ENCODE measurements at regions not wholly inside any gene's neighbourhood (a gene's known extent, or its start where the extent isn't known, plus 50 kb on each side); places are given as distances from the start of the nearest gene placed in this dataset.
"Not testable (repeated sequence)": the region's sequence is repeated elsewhere in the genome, so short reads cannot be mapped to it uniquely, and the experiment has no call there.

DNA sequence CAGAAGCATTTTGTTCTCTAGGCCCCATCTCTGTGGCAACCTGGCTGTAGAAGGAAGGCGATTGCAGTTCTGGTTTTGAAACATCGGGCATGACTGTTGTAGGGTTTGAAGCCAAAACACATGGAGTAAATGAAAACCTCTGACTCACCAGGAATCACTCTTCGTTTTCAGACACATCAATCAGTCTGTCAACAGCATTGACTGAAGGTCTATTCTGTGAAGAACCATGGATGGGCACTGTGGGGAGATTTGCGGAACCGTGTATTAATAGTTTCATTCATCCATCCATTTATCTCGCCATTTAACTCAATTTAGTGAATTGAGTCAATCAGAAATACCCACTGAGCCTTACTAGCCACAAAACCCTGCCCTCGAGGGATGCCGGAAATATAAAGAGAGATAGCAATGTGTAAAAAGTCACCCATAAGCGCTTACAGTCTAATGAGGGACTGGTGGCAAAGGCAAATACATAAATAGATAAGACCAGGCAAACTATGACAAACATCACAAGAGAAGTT lies 364.6 kb upstream of the PROX1 start:
- no peak overlapping the region for H4K5ac ChIP-seq (ENCODE audit: low read length)
- no CpG with 5 or more reads among the region's 9 CpGs for WGBS (ENCODE audit: extremely low coverage, insufficient coverage, low lambda C conversion rate)
- no peaks in the 10 kb centered on the region for H3K27me3 ChIP-seq (ENCODE audit: insufficient read depth, low read length, poor library complexity)
- H3K4ac ChIP-seq (ENCODE audit: low read depth, low read length) = no peak overlapping the region
- no peak overlapping the region for H3K18ac ChIP-seq (ENCODE audit: low read length)
- H3K4me3 ChIP-seq (ENCODE audit: low read length) = no peak overlapping the region
- DNase-seq = no peak
- no peak overlapping the region for H2BK15ac ChIP-seq (replicated peaks; ENCODE audit: low read depth)
- H3K4me1 ChIP-seq (ENCODE audit: control insufficient read depth, low read depth, low read length) = peaks cover 2% of the 10 kb centered on the region
- no peak overlapping the region for H2BK5ac ChIP-seq (ENCODE audit: low read length)
- H3K36me3 ChIP-seq (ENCODE audit: control insufficient read depth, insufficient read depth, low read length) = no peaks in the 10 kb centered on the region
- H4K8ac ChIP-seq (ENCODE audit: low read depth, low read length) = no peak overlapping the region
- no peak overlapping the region for H3K9ac ChIP-seq (ENCODE audit: low read length)
- H2BK120ac ChIP-seq (ENCODE audit: low read depth, low read length) = no peak overlapping the region
- H3K56ac ChIP-seq (ENCODE audit: low read length) = no peak overlapping the region
- H3K4me2 ChIP-seq (ENCODE audit: low read length) = no peak overlapping the region
- H3K23ac ChIP-seq (ENCODE audit: low read length) = no peak overlapping the region
- H3K27ac ChIP-seq (ENCODE audit: low read depth, low read length) = no peak overlapping the region
- H3K79me2 ChIP-seq (ENCODE audit: control insufficient read depth, insufficient read depth, low read length) = no peaks in the 10 kb centered on the region
- no peaks in the 10 kb centered on the region for H3K79me1 ChIP-seq (ENCODE audit: low read length)
- H2AK5ac ChIP-seq (ENCODE audit: low read length) = no peak overlapping the region

DNA sequence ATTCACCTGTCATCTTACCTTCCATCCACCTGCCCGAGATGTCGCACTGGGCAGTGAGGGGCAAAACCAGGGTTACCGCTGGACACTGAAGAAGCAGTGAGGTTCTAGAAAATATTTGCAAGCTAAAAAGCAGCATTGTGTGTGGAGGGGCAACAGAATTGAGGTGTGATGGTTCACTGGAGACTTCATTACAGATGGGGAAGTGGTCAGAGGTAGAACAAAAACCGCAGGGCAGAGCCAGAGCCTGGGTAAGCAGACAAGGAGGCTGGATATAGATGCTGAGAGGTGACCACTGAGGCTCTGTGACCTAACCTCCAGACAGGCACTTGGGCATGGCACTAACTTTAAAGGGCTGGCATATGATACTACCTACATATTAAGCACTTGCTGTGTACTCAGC lies 363.9 kb upstream of the PROX1 start:
- H3K4me1 ChIP-seq (ENCODE audit: control insufficient read depth, low read depth, low read length) = peaks cover 2% of the 10 kb centered on the region
- no peak overlapping the region for H2BK120ac ChIP-seq (ENCODE audit: low read depth, low read length)
- H2BK5ac ChIP-seq (ENCODE audit: low read length) = no peak overlapping the region
- H3K4me2 ChIP-seq (ENCODE audit: low read length) = no peak overlapping the region
- WGBS (ENCODE audit: extremely low coverage, insufficient coverage, low lambda C conversion rate) = no CpG with 5 or more reads among the region's 4 CpGs
- DNase-seq = no peak
- H3K27ac ChIP-seq (ENCODE audit: low read depth, low read length) = no peak overlapping the region
- H3K4ac ChIP-seq (ENCODE audit: low read depth, low read length) = no peak overlapping the region
- no peak overlapping the region for H4K5ac ChIP-seq (ENCODE audit: low read length)
- no peaks in the 10 kb centered on the region for H3K27me3 ChIP-seq (ENCODE audit: insufficient read depth, low read length, poor library complexity)
- no peak overlapping the region for H2BK15ac ChIP-seq (replicated peaks; ENCODE audit: low read depth)
- no peak overlapping the region for H3K56ac ChIP-seq (ENCODE audit: low read length)
- H4K8ac ChIP-seq (ENCODE audit: low read depth, low read length) = no peak overlapping the region
- no peak overlapping the region for H3K23ac ChIP-seq (ENCODE audit: low read length)
- H3K18ac ChIP-seq (ENCODE audit: low read length) = no peak overlapping the region
- H3K79me2 ChIP-seq (ENCODE audit: control insufficient read depth, insufficient read depth, low read length) = no peaks in the 10 kb centered on the region
- no peaks in the 10 kb centered on the region for H3K36me3 ChIP-seq (ENCODE audit: control insufficient read depth, insufficient read depth, low read length)
- no peak overlapping the region for H3K9ac ChIP-seq (ENCODE audit: low read length)
- no peak overlapping the region for H2AK5ac ChIP-seq (ENCODE audit: low read length)
- H3K79me1 ChIP-seq (ENCODE audit: low read length) = no peaks in the 10 kb centered on the region
- no peak overlapping the region for H3K4me3 ChIP-seq (ENCODE audit: low read length)

DNA sequence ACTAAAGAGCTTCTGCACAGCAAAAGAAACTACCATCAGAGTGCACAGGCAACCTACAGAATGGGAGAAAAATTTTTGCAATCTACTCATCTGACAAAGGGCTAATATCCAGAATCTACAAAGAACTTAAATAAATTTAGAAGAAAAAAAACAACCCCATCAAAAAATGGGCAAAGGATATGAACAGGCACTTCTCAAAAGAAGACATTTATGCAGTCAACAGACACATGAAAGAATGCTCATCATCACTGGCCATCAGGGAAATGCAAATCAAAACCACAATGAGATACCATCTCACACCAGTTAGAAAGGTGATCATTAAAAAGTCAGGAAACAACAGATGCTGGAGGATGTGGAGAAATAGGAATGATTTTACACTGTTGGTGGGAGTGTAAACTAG lies 351.0 kb upstream of the PROX1 start:
- H3K79me1 ChIP-seq (ENCODE audit: low read length) = not testable (repeated sequence)

DNA sequence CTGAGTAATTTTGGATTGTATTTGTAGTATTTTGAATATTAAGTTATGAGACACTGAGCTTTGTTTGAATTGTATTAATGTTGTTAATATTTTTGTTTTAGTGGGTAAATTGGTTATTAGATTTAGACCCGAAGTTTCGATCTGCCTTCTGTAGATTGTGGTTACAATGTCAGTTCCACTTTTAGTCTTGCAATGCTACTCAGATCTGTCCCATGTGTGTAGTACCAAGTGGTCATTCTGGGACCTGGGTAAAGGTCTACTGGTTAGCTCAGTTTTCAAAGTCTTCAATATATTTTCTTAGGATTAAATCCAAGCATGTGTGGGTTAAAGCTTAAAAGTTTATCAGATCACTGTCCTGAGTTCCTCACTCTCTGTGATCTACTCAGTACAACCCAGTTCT lies 346.5 kb upstream of the PROX1 start:
- Histone ChIP-seq H3K4me3 (ENCODE audit: low read length) (no peak overlapping the region), H3K79me2 (ENCODE audit: control insufficient read depth, insufficient read depth, low read length) (no peaks in the 10 kb centered on the region), H3K23ac (ENCODE audit: low read length) (no peak overlapping the region), H3K4me2 (ENCODE audit: low read length) (no peak overlapping the region), H2BK120ac (ENCODE audit: low read depth, low read length) (no peak overlapping the region), H3K18ac (ENCODE audit: low read length) (no peak overlapping the region), H3K9ac (ENCODE audit: low read length) (no peak overlapping the region), H3K27me3 (ENCODE audit: insufficient read depth, low read length, poor library complexity) (no peaks in the 10 kb centered on the region), H3K56ac (ENCODE audit: low read length) (no peak overlapping the region), H4K5ac (ENCODE audit: low read length) (no peak overlapping the region), H3K27ac (ENCODE audit: low read depth, low read length) (no peak overlapping the region), H2AK5ac (ENCODE audit: low read length) (no peak overlapping the region), H3K4ac (ENCODE audit: low read depth, low read length) (no peak overlapping the region), H3K4me1 (ENCODE audit: control insufficient read depth, low read depth, low read length) (no peaks in the 10 kb centered on the region), H2BK15ac (replicated peaks; ENCODE audit: low read depth) (no peak overlapping the region), H4K8ac (ENCODE audit: low read depth, low read length) (no peak overlapping the region), H3K36me3 (ENCODE audit: control insufficient read depth, insufficient read depth, low read length) (no peaks in the 10 kb centered on the region), H3K79me1 (ENCODE audit: low read length) (no peaks in the 10 kb centered on the region), H2BK5ac (ENCODE audit: low read length) (no peak overlapping the region)
- WGBS (ENCODE audit: extremely low coverage, insufficient coverage, low lambda C conversion rate) = 100% methylated on average over 2 of the region's 2 CpGs
- no peak for DNase-seq

More for the DNA sequence above, 351.0 kb upstream of the PROX1 start:
- not testable (repeated sequence) for H3K27me3 ChIP-seq (ENCODE audit: insufficient read depth, low read length, poor library complexity); H3K4ac ChIP-seq (ENCODE audit: low read depth, low read length); H3K9ac ChIP-seq (ENCODE audit: low read length); H4K8ac ChIP-seq (ENCODE audit: low read depth, low read length); H3K4me1 ChIP-seq (ENCODE audit: control insufficient read depth, low read depth, low read length); H2AK5ac ChIP-seq (ENCODE audit: low read length); H3K23ac ChIP-seq (ENCODE audit: low read length); H3K79me2 ChIP-seq (ENCODE audit: control insufficient read depth, insufficient read depth, low read length); H2BK5ac ChIP-seq (ENCODE audit: low read length); H3K4me2 ChIP-seq (ENCODE audit: low read length); H3K4me3 ChIP-seq (ENCODE audit: low read length); H3K56ac ChIP-seq (ENCODE audit: low read length); H3K18ac ChIP-seq (ENCODE audit: low read length); H4K5ac ChIP-seq (ENCODE audit: low read length); DNase-seq; H3K36me3 ChIP-seq (ENCODE audit: control insufficient read depth, insufficient read depth, low read length); H2BK15ac ChIP-seq (replicated peaks; ENCODE audit: low read depth); H2BK120ac ChIP-seq (ENCODE audit: low read depth, low read length); H3K27ac ChIP-seq (ENCODE audit: low read depth, low read length)

DNA sequence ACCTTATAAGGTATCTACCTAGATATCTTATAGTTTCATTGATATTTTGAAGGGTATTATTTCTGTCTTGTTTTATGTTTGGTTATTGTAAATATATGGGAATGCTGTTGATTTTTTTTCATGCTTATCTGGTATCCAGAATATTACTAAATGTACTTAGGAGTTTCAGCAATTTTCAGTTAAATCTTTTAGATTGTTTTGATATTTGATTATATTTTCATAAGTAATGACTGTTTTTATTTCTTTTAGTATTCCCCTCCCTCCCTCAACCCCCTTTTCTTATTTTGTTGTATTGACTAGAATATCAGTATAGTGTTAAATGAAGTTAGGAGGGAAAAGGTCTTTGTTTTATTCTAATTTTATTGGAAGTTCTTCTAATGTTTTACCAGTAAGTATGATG lies 344.4 kb upstream of the PROX1 start:
- H4K5ac ChIP-seq (ENCODE audit: low read length) = no peak overlapping the region
- no peak overlapping the region for H3K18ac ChIP-seq (ENCODE audit: low read length)
- H3K4me3 ChIP-seq (ENCODE audit: low read length) = no peak overlapping the region
- H3K4ac ChIP-seq (ENCODE audit: low read depth, low read length) = no peak overlapping the region
- no peak overlapping the region for H3K23ac ChIP-seq (ENCODE audit: low read length)
- no peaks in the 10 kb centered on the region for H3K4me1 ChIP-seq (ENCODE audit: control insufficient read depth, low read depth, low read length)
- H3K9ac ChIP-seq (ENCODE audit: low read length) = no peak overlapping the region
- no peaks in the 10 kb centered on the region for H3K27me3 ChIP-seq (ENCODE audit: insufficient read depth, low read length, poor library complexity)
- no peak overlapping the region for H3K27ac ChIP-seq (ENCODE audit: low read depth, low read length)
- no peak overlapping the region for H3K56ac ChIP-seq (ENCODE audit: low read length)
- no peak overlapping the region for H2BK5ac ChIP-seq (ENCODE audit: low read length)
- no peak for DNase-seq
- H3K79me1 ChIP-seq (ENCODE audit: low read length) = no peaks in the 10 kb centered on the region
- H4K8ac ChIP-seq (ENCODE audit: low read depth, low read length) = no peak overlapping the region
- H2BK15ac ChIP-seq (replicated peaks; ENCODE audit: low read depth) = no peak overlapping the region
- H3K4me2 ChIP-seq (ENCODE audit: low read length) = no peak overlapping the region
- no peaks in the 10 kb centered on the region for H3K36me3 ChIP-seq (ENCODE audit: control insufficient read depth, insufficient read depth, low read length)
- H2BK120ac ChIP-seq (ENCODE audit: low read depth, low read length) = no peak overlapping the region
- H3K79me2 ChIP-seq (ENCODE audit: control insufficient read depth, insufficient read depth, low read length) = no peaks in the 10 kb centered on the region
- H2AK5ac ChIP-seq (ENCODE audit: low read length) = no peak overlapping the region

DNA sequence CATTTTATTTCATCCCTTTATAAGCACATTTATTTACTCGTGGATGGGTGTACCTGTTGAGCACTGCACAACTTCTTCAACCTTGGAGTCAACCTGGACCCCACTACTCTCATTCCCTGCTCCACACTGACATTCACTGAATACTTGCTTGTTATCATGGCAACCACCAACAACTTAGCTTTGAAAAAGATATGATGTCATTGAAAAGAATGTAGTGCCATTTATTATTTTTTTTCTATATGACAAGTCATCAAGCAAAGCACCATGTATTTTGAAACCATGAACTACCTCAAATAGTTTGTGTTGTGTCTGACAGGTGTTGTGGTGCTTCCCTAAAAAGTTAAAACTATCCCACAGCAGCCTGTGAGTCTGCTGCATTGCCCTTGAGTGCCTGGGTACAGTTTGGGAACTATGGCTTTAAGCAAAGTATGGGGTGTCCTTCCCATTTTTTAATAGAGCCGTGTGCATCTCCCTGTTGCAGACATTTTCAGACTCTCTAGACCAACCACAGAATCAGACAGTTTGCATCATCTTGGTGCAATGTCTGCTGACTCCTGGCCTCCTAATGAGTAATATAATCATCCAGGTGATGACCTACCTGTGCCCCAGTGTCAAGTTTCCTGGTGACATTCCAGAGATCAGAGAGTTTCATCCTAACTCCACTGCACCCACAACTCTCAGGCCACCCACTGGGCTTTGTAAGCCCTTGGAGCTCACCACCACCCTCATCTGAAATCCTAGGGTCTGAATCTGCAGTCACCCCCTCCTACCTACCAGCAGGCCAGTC lies 339.7 kb upstream of the PROX1 start:
- H3K27ac ChIP-seq (ENCODE audit: low read depth, low read length) = no peak overlapping the region
- no peak overlapping the region for H3K18ac ChIP-seq (ENCODE audit: low read length)
- H3K56ac ChIP-seq (ENCODE audit: low read length) = no peak overlapping the region
- no peak overlapping the region for H2BK120ac ChIP-seq (ENCODE audit: low read depth, low read length)
- no peaks in the 10 kb centered on the region for H3K4me1 ChIP-seq (ENCODE audit: control insufficient read depth, low read depth, low read length)
- H2AK5ac ChIP-seq (ENCODE audit: low read length) = no peak overlapping the region
- no peaks in the 10 kb centered on the region for H3K27me3 ChIP-seq (ENCODE audit: insufficient read depth, low read length, poor library complexity)
- H2BK15ac ChIP-seq (replicated peaks; ENCODE audit: low read depth) = no peak overlapping the region
- H4K8ac ChIP-seq (ENCODE audit: low read depth, low read length) = no peak overlapping the region
- no peaks in the 10 kb centered on the region for H3K36me3 ChIP-seq (ENCODE audit: control insufficient read depth, insufficient read depth, low read length)
- peak; percentile 4 for DNase-seq
- no peak overlapping the region for H3K4me3 ChIP-seq (ENCODE audit: low read length)
- no peaks in the 10 kb centered on the region for H3K79me2 ChIP-seq (ENCODE audit: control insufficient read depth, insufficient read depth, low read length)
- no peak overlapping the region for H3K9ac ChIP-seq (ENCODE audit: low read length)
- no peak overlapping the region for H4K5ac ChIP-seq (ENCODE audit: low read length)
- WGBS (ENCODE audit: extremely low coverage, insufficient coverage, low lambda C conversion rate) = no CpG with 5 or more reads among the region's 2 CpGs
- H3K23ac ChIP-seq (ENCODE audit: low read length) = no peak overlapping the region
- H3K4me2 ChIP-seq (ENCODE audit: low read length) = no peak overlapping the region
- H3K79me1 ChIP-seq (ENCODE audit: low read length) = no peaks in the 10 kb centered on the region
- H3K4ac ChIP-seq (ENCODE audit: low read depth, low read length) = no peak overlapping the region
- no peak overlapping the region for H2BK5ac ChIP-seq (ENCODE audit: low read length)

All from mesendoderm (in vitro differentiated cells).